ENCODE measurements at regions not wholly inside any gene's neighbourhood (a gene's known extent, or its start where the extent isn't known, plus 50 kb on each side); places are given as distances from the start of the nearest gene placed in this dataset.
A peak's percentile ranks its signal among the peaks of the same experiment; 100 is the strongest.

GRCh38 chr11:79686703-79687419 lies 246.0 kb upstream of the TENM4 start:
- Histone ChIP-seq H3K4me1 (ENCODE audit: control insufficient read depth, insufficient read depth, low read length) (no peaks in the 10 kb centered on the region), H3K36me3 (ENCODE audit: control insufficient read depth, insufficient read depth, low read length, severe bottlenecking) (no peaks in the 10 kb centered on the region), H3K4me3 (ENCODE audit: low read length) (no peak overlapping the region), H3K27me3 (replicated peaks; ENCODE audit: control insufficient read depth, insufficient read depth, low read length) (no peaks in the 10 kb centered on the region), H3K9me3 (ENCODE audit: control insufficient read depth, low read length) (no peaks in the 10 kb centered on the region), H3K9ac (ENCODE audit: low read length) (no peak overlapping the region)
- DNase-seq (ENCODE audit: low read depth), result no peak

- no peaks in the 10 kb centered on the region for H3K27me3 ChIP-seq (replicated peaks; ENCODE audit: control insufficient read depth, insufficient read depth, low read length)
- no peak for DNase-seq (ENCODE audit: low read depth)
- no peak overlapping the region for H3K9ac ChIP-seq (ENCODE audit: low read length)
- no peaks in the 10 kb centered on the region for H3K4me1 ChIP-seq (ENCODE audit: control insufficient read depth, insufficient read depth, low read length)
- H3K4me3 ChIP-seq (ENCODE audit: low read length), result no peak overlapping the region
- H3K36me3 ChIP-seq (ENCODE audit: control insufficient read depth, insufficient read depth, low read length, severe bottlenecking), result no peaks in the 10 kb centered on the region
- no peaks in the 10 kb centered on the region for H3K9me3 ChIP-seq (ENCODE audit: control insufficient read depth, low read length)
Measured at GRCh38 chr11:79683930-79684329, 243.1 kb upstream of the TENM4 start.

- H3K9me3 ChIP-seq (ENCODE audit: control insufficient read depth, low read length), result no peaks in the 10 kb centered on the region
- H3K27me3 ChIP-seq (replicated peaks; ENCODE audit: control insufficient read depth, insufficient read depth, low read length), result no peaks in the 10 kb centered on the region
- no peak for DNase-seq (ENCODE audit: low read depth)
- H3K4me3 ChIP-seq (ENCODE audit: low read length), result no peak overlapping the region
- no peaks in the 10 kb centered on the region for H3K36me3 ChIP-seq (ENCODE audit: control insufficient read depth, insufficient read depth, low read length, severe bottlenecking)
- H3K9ac ChIP-seq (ENCODE audit: low read length), result no peak overlapping the region
- H3K4me1 ChIP-seq (ENCODE audit: control insufficient read depth, insufficient read depth, low read length), result no peaks in the 10 kb centered on the region
Measured at GRCh38 chr11:79678780-79679452, 238.1 kb upstream of the TENM4 start.

GRCh38 chr11:79676396-79676795 lies 235.6 kb upstream of the TENM4 start:
- no peaks in the 10 kb centered on the region for H3K4me1 ChIP-seq (ENCODE audit: control insufficient read depth, insufficient read depth, low read length)
- H3K9ac ChIP-seq (ENCODE audit: low read length), result no peak overlapping the region
- peaks cover 3% of the 10 kb centered on the region for H3K27me3 ChIP-seq (replicated peaks; ENCODE audit: control insufficient read depth, insufficient read depth, low read length)
- no peaks in the 10 kb centered on the region for H3K9me3 ChIP-seq (ENCODE audit: control insufficient read depth, low read length)
- H3K4me3 ChIP-seq (ENCODE audit: low read length), result no peak overlapping the region
- DNase-seq (ENCODE audit: low read depth), result no peak
- no peaks in the 10 kb centered on the region for H3K36me3 ChIP-seq (ENCODE audit: control insufficient read depth, insufficient read depth, low read length, severe bottlenecking)

- Histone ChIP-seq H3K9ac (ENCODE audit: low read length) (no peak overlapping the region), H3K9me3 (ENCODE audit: control insufficient read depth, low read length) (no peaks in the 10 kb centered on the region), H3K27me3 (replicated peaks; ENCODE audit: control insufficient read depth, insufficient read depth, low read length) (peaks cover 3% of the 10 kb centered on the region), H3K36me3 (ENCODE audit: control insufficient read depth, insufficient read depth, low read length, severe bottlenecking) (no peaks in the 10 kb centered on the region), H3K4me1 (ENCODE audit: control insufficient read depth, insufficient read depth, low read length) (no peaks in the 10 kb centered on the region), H3K4me3 (ENCODE audit: low read length) (no peak overlapping the region)
- no peak for DNase-seq (ENCODE audit: low read depth)
Measured at GRCh38 chr11:79675081-79675480, 234.3 kb upstream of the TENM4 start.

GRCh38 chr11:79672786-79673185 lies 232.0 kb upstream of the TENM4 start:
- Histone ChIP-seq H3K9ac (ENCODE audit: low read length) (no peak overlapping the region), H3K36me3 (ENCODE audit: control insufficient read depth, insufficient read depth, low read length, severe bottlenecking) (no peaks in the 10 kb centered on the region), H3K4me1 (ENCODE audit: control insufficient read depth, insufficient read depth, low read length) (no peaks in the 10 kb centered on the region), H3K4me3 (ENCODE audit: low read length) (no peak overlapping the region), H3K9me3 (ENCODE audit: control insufficient read depth, low read length) (no peaks in the 10 kb centered on the region), H3K27me3 (replicated peaks; ENCODE audit: control insufficient read depth, insufficient read depth, low read length) (peaks cover 3% of the 10 kb centered on the region)
- DNase-seq (ENCODE audit: low read depth), result no peak

GRCh38 chr11:79671401-79671800 lies 230.6 kb upstream of the TENM4 start:
- H3K9ac ChIP-seq (ENCODE audit: low read length), result no peak overlapping the region
- no peak overlapping the region for H3K4me3 ChIP-seq (ENCODE audit: low read length)
- H3K27me3 ChIP-seq (replicated peaks; ENCODE audit: control insufficient read depth, insufficient read depth, low read length), result peaks cover 3% of the 10 kb centered on the region
- H3K4me1 ChIP-seq (ENCODE audit: control insufficient read depth, insufficient read depth, low read length), result no peaks in the 10 kb centered on the region
- no peaks in the 10 kb centered on the region for H3K36me3 ChIP-seq (ENCODE audit: control insufficient read depth, insufficient read depth, low read length, severe bottlenecking)
- no peaks in the 10 kb centered on the region for H3K9me3 ChIP-seq (ENCODE audit: control insufficient read depth, low read length)
- DNase-seq (ENCODE audit: low read depth), result no peak

GRCh38 chr11:79670882-79671281 lies 230.1 kb upstream of the TENM4 start:
- H3K9me3 ChIP-seq (ENCODE audit: control insufficient read depth, low read length), result no peaks in the 10 kb centered on the region
- H3K9ac ChIP-seq (ENCODE audit: low read length), result no peak overlapping the region
- no peaks in the 10 kb centered on the region for H3K36me3 ChIP-seq (ENCODE audit: control insufficient read depth, insufficient read depth, low read length, severe bottlenecking)
- peaks cover 3% of the 10 kb centered on the region for H3K27me3 ChIP-seq (replicated peaks; ENCODE audit: control insufficient read depth, insufficient read depth, low read length)
- no peaks in the 10 kb centered on the region for H3K4me1 ChIP-seq (ENCODE audit: control insufficient read depth, insufficient read depth, low read length)
- no peak overlapping the region for H3K4me3 ChIP-seq (ENCODE audit: low read length)
- no peak for DNase-seq (ENCODE audit: low read depth)

GRCh38 chr11:79668575-79668974 lies 227.7 kb upstream of the TENM4 start:
- no peaks in the 10 kb centered on the region for H3K36me3 ChIP-seq (ENCODE audit: control insufficient read depth, insufficient read depth, low read length, severe bottlenecking)
- H3K4me1 ChIP-seq (ENCODE audit: control insufficient read depth, insufficient read depth, low read length), result no peaks in the 10 kb centered on the region

GRCh38 chr11:79667380-79667779 lies 226.6 kb upstream of the TENM4 start:
- Histone ChIP-seq H3K27me3 (replicated peaks; ENCODE audit: control insufficient read depth, insufficient read depth, low read length) (peaks cover 3% of the 10 kb centered on the region), H3K36me3 (ENCODE audit: control insufficient read depth, insufficient read depth, low read length, severe bottlenecking) (no peaks in the 10 kb centered on the region), H3K4me1 (ENCODE audit: control insufficient read depth, insufficient read depth, low read length) (no peaks in the 10 kb centered on the region), H3K9ac (ENCODE audit: low read length) (no peak overlapping the region), H3K9me3 (ENCODE audit: control insufficient read depth, low read length) (no peaks in the 10 kb centered on the region), H3K4me3 (ENCODE audit: low read length) (no peak overlapping the region)
- no peak for DNase-seq (ENCODE audit: low read depth)

More at GRCh38 chr11:79668575-79668974, 227.7 kb upstream of the TENM4 start:
- no peak overlapping the region for H3K9ac ChIP-seq (ENCODE audit: low read length)
- DNase-seq (ENCODE audit: low read depth), result peak; percentile 1
- H3K4me3 ChIP-seq (ENCODE audit: low read length), result no peak overlapping the region
- peaks cover 5% of the 10 kb centered on the region for H3K27me3 ChIP-seq (replicated peaks; ENCODE audit: control insufficient read depth, insufficient read depth, low read length)
- no peaks in the 10 kb centered on the region for H3K9me3 ChIP-seq (ENCODE audit: control insufficient read depth, low read length)

GRCh38 chr11:79663017-79663416 lies 222.2 kb upstream of the TENM4 start:
- no peak for DNase-seq (ENCODE audit: low read depth)
- Histone ChIP-seq H3K9ac (ENCODE audit: low read length) (no peak overlapping the region), H3K27me3 (replicated peaks; ENCODE audit: control insufficient read depth, insufficient read depth, low read length) (peaks cover 10% of the 10 kb centered on the region), H3K4me3 (ENCODE audit: low read length) (no peak overlapping the region), H3K4me1 (ENCODE audit: control insufficient read depth, insufficient read depth, low read length) (no peaks in the 10 kb centered on the region), H3K9me3 (ENCODE audit: control insufficient read depth, low read length) (no peaks in the 10 kb centered on the region), H3K36me3 (ENCODE audit: control insufficient read depth, insufficient read depth, low read length, severe bottlenecking) (no peaks in the 10 kb centered on the region)

Measured in adipocyte (in vitro differentiated cells).